GM10248 (cell line): ENCODE measurements at regions not wholly inside any gene's neighbourhood (a gene's known extent, or its start where the extent isn't known, plus 50 kb on each side); places are given as distances from the start of the nearest gene placed in this dataset.

ENCODE experiments used
- CTCF ChIA-PET: fragments of 300-600 bp; sonication (Branson Sonifier 250); formaldehyde crosslinking; extraction: SDS; loops from one replicate; lab custom pipeline; 2021; ENCODE audit warnings: antibody characterized with exemption; lab: Yijun Ruan, JAX
- POLR2A ChIA-PET: fragments of 350-650 bp; sonication (Branson Sonifier 250); formaldehyde crosslinking; extraction: SDS; loops from one replicate; lab custom pipeline; 2020; ENCODE audit warnings: antibody characterized with exemption; lab: Yijun Ruan, JAX
- DNase-seq: peaks from one replicate; pipeline ENCODE4 v3.0.0; 2012; ENCODE audit errors: extremely low spot score
- CTCF ChIP-seq: IDR thresholded peaks from 2 replicates; pipeline ENCODE4 v1.5.1; 2012; ENCODE audit warnings: mild to moderate bottlenecking, low read depth; ENCODE audit errors: extremely low read depth, missing control alignments, control extremely low read depth

- CTCF ChIA-PET = no interaction called here
- POLR2A ChIA-PET = no interaction called here
- no peak for DNase-seq
- TF ChIP-seq CTCF = no peak
Measured at GRCh38 chrX:2588049-2588448, 87.3 kb upstream of the DHRSX start.

GRCh38 chrX:2587146-2587545 lies 86.4 kb upstream of the DHRSX start:
- ChIA-PET POLR2A (no interaction called here), CTCF (no interaction called here)
- no peak for TF ChIP-seq CTCF
- DNase-seq = no peak

- POLR2A ChIA-PET = no interaction called here
- no peak for DNase-seq
- TF ChIP-seq CTCF = no peak
- CTCF ChIA-PET = no interaction called here
Measured at GRCh38 chrX:2585158-2585470, 84.3 kb upstream of the DHRSX start.

GRCh38 chrX:2584251-2585157 lies 83.7 kb upstream of the DHRSX start:
- ChIA-PET CTCF (no interaction called here), POLR2A (no interaction called here)
- DNase-seq = no peak
- no peak for TF ChIP-seq CTCF

GRCh38 chrX:2583194-2584162 lies 82.7 kb upstream of the DHRSX start:
- ChIA-PET POLR2A (no interaction called here), CTCF (no interaction called here)
- DNase-seq = no peak
- no peak for TF ChIP-seq CTCF

- no peak for TF ChIP-seq CTCF
- POLR2A ChIA-PET = no interaction called here
- DNase-seq = no peak
- CTCF ChIA-PET = no interaction called here
Measured at GRCh38 chrX:2582667-2583066, 81.9 kb upstream of the DHRSX start.
